IMR-90 (cell line): ENCODE measurements at regions not wholly inside any gene's neighbourhood (a gene's known extent, or its start where the extent isn't known, plus 50 kb on each side); places are given as distances from the start of the nearest gene placed in this dataset.
A peak's percentile ranks its signal among the peaks of the same experiment; 100 is the strongest.

Experiments used
- ATAC-seq: fragments of 200-7000 bp; cut with Tn5 transposase; 2 replicates; pipeline ENCODE4 v1.9.1; 2020; ENCODE audit warnings: low read depth, mild to moderate bottlenecking, moderate library complexity
- BruUV-seq: library from RNA; stranded (reverse); fragments of 400-500 nt; replicated peaks from 2 replicates; lab custom pipeline; 2021; lab: Mats Ljungman, UMichigan
- CTCF ChIA-PET: fragments of 300-600 bp; formaldehyde crosslinking; extraction: SDS; loops from one replicate; lab custom pipeline; 2021; ENCODE audit warnings: antibody characterized with exemption; lab: Yijun Ruan, JAX
- POLR2A ChIA-PET: fragments of 300-600 bp; sonication (Branson Sonifier 250); formaldehyde crosslinking; loops from one replicate; lab custom pipeline; 2022; ENCODE audit warnings: antibody characterized with exemption; ENCODE audit not compliant: unreplicated experiment; lab: Charles Lee
- DNase-seq: peaks from one replicate; pipeline ENCODE4 v3.0.0; 2013
- H2AFZ ChIP-seq: replicated peaks from 2 replicates; pipeline ENCODE3; 2013; ENCODE audit warnings: low read length, mild to moderate bottlenecking; ENCODE audit not compliant: poor library complexity
- H2AK5ac ChIP-seq: 2 replicates; pipeline ENCODE4 v1.6.1; 2013; ENCODE audit warnings: low read depth, low read length, inconsistent platforms
- H2AK9ac ChIP-seq: replicated peaks from 2 replicates; pipeline ENCODE3; 2013; ENCODE audit warnings: mild to moderate bottlenecking, low read depth, low read length, moderate library complexity; ENCODE audit not compliant: poor library complexity
- H2BK120ac ChIP-seq: 2 replicates; pipeline ENCODE4 v1.6.1; 2013; ENCODE audit warnings: low read depth, low read length, inconsistent platforms
- H2BK15ac ChIP-seq: 3 replicates; pipeline ENCODE4 v1.6.1; 2013; ENCODE audit warnings: low read depth, low read length, inconsistent platforms
- H2BK20ac ChIP-seq: 2 replicates; pipeline ENCODE4 v1.6.1; 2013; ENCODE audit warnings: low read depth, mild to moderate bottlenecking, inconsistent platforms, low read length, moderate library complexity
- H2BK5ac ChIP-seq: 2 replicates; pipeline ENCODE4 v1.6.1; 2013; ENCODE audit warnings: mild to moderate bottlenecking, low read depth, low read length, inconsistent platforms; ENCODE audit not compliant: poor library complexity, severe bottlenecking
- H3K14ac ChIP-seq: replicated peaks from 2 replicates; pipeline ENCODE4 v1.6.1; 2013; ENCODE audit warnings: low read depth, low read length, inconsistent platforms
- H3K18ac ChIP-seq: 2 replicates; pipeline ENCODE4 v1.6.1; 2013; ENCODE audit warnings: low read depth, low read length, control low read depth
- H3K23ac ChIP-seq: 2 replicates; pipeline ENCODE4 v1.6.1; 2013; ENCODE audit warnings: low read depth, low read length, inconsistent platforms
- H3K27ac ChIP-seq: 2 replicates; pipeline ENCODE4 v1.5.1; 2013; ENCODE audit warnings: mild to moderate bottlenecking, control low read depth, low read length; ENCODE audit not compliant: insufficient read depth
- H3K27me3 ChIP-seq: 2 replicates; pipeline ENCODE4 v1.6.1; 2013; ENCODE audit warnings: low read length; ENCODE audit not compliant: control insufficient read depth, insufficient read depth
- H3K36me3 ChIP-seq: 2 replicates; pipeline ENCODE4 v1.6.1; 2013; ENCODE audit warnings: low read length, mixed read lengths; ENCODE audit not compliant: control insufficient read depth, insufficient read depth
- H3K4ac ChIP-seq: 2 replicates; pipeline ENCODE4 v1.6.1; 2013; ENCODE audit warnings: low read depth, low read length, inconsistent platforms
- H3K4me1 ChIP-seq: 2 replicates; pipeline ENCODE4 v1.6.1; 2013; ENCODE audit warnings: low read length, mixed read lengths; ENCODE audit not compliant: control insufficient read depth, insufficient read depth
- H3K4me2 ChIP-seq: 2 replicates; pipeline ENCODE4 v1.6.1; 2013; ENCODE audit warnings: low read depth, mild to moderate bottlenecking, control low read depth, low read length, moderate library complexity
- H3K4me3 ChIP-seq: 2 replicates; pipeline ENCODE4 v1.5.1; 2013; ENCODE audit warnings: low read depth, mild to moderate bottlenecking, control low read depth, low read length, moderate library complexity; ENCODE audit not compliant: insufficient read depth
- H3K56ac ChIP-seq: 2 replicates; pipeline ENCODE4 v1.6.1; 2013; ENCODE audit warnings: low read length, inconsistent platforms; ENCODE audit not compliant: insufficient read depth; ENCODE audit errors: extremely low read depth
- H3K79me1 ChIP-seq, 2 experiments: 2 replicates each; pipeline ENCODE4 v1.6.1; 2013; ENCODE audit warnings: low read length in 2 of 2, inconsistent platforms in 1 of 2, low read depth in 1 of 2
- H3K9ac ChIP-seq: 2 replicates; pipeline ENCODE4 v1.6.1; 2013; ENCODE audit warnings: low read depth, low read length, control low read depth
- H3K9me1 ChIP-seq: 2 replicates; pipeline ENCODE4 v1.6.1; 2013; ENCODE audit warnings: low read length, inconsistent platforms; ENCODE audit not compliant: insufficient read depth
- H3K9me3 ChIP-seq: 2 replicates; pipeline ENCODE4 v1.6.1; 2013; ENCODE audit warnings: low read length; ENCODE audit not compliant: control insufficient read depth, insufficient read depth
- H4K20me1 ChIP-seq: 2 replicates; pipeline ENCODE4 v1.6.1; 2013; ENCODE audit warnings: low read length, inconsistent platforms; ENCODE audit not compliant: insufficient read depth
- H4K5ac ChIP-seq: 2 replicates; pipeline ENCODE4 v1.6.1; 2013; ENCODE audit warnings: mild to moderate bottlenecking, low read depth, low read length, control low read depth
- H4K8ac ChIP-seq, 2 experiments: 2 replicates each; pipeline ENCODE4 v1.6.1; 2013; ENCODE audit warnings: low read depth in 2 of 2, low read length in 2 of 2, control low read depth in 1 of 2, inconsistent platforms in 1 of 2
- H4K91ac ChIP-seq: 2 replicates; pipeline ENCODE4 v1.6.1; 2013; ENCODE audit warnings: low read depth, low read length, inconsistent platforms; ENCODE audit not compliant: insufficient read depth
- CEBPB ChIP-seq: IDR thresholded peaks from 2 replicates; pipeline ENCODE4 v1.6.1; 2012; ENCODE audit warnings: low read depth, low read length, improper control_type of control experiment
- RCOR1 ChIP-seq: IDR thresholded peaks from 2 replicates; pipeline ENCODE4 v1.6.1; 2012; ENCODE audit warnings: mild to moderate bottlenecking, low read length, improper control_type of control experiment; ENCODE audit not compliant: insufficient replicate concordance
- WGBS, 2 experiments: methylation state at CpG; one replicate each; pipeline versions ENCODE4 v1.1.5 to v1.1.7; 2013; ENCODE audit warnings: missing lambda C conversion rate in 2 of 2; ENCODE audit not compliant: insufficient read length in 1 of 2; ENCODE audit errors: extremely low coverage in 2 of 2; 5-methylcytosine and 5-hydroxymethylcytosine counted together
- dilution Hi-C: fragments of 300-500 bp; cut with HindIII; formaldehyde crosslinking; loops from one replicate; pipeline ENCODE4 v1.14.3; 2018; ENCODE audit warnings: low sequenced_read_pairs; ENCODE audit not compliant: unreplicated experiment
- in situ Hi-C: fragments of 300-500 bp; cut with MboI; formaldehyde crosslinking; loops from 3 replicates; pipeline ENCODE4 v1.14.3; 2019; ENCODE audit warnings: low sequenced_read_pairs, inconsistent platforms, mixed read lengths
- intact Hi-C: fragments of 100-400 bp; cut with micrococcal nuclease; formaldehyde crosslinking; loops from 2 replicates; pipeline ENCODE4 v1.10.0; 2022

DNA sequence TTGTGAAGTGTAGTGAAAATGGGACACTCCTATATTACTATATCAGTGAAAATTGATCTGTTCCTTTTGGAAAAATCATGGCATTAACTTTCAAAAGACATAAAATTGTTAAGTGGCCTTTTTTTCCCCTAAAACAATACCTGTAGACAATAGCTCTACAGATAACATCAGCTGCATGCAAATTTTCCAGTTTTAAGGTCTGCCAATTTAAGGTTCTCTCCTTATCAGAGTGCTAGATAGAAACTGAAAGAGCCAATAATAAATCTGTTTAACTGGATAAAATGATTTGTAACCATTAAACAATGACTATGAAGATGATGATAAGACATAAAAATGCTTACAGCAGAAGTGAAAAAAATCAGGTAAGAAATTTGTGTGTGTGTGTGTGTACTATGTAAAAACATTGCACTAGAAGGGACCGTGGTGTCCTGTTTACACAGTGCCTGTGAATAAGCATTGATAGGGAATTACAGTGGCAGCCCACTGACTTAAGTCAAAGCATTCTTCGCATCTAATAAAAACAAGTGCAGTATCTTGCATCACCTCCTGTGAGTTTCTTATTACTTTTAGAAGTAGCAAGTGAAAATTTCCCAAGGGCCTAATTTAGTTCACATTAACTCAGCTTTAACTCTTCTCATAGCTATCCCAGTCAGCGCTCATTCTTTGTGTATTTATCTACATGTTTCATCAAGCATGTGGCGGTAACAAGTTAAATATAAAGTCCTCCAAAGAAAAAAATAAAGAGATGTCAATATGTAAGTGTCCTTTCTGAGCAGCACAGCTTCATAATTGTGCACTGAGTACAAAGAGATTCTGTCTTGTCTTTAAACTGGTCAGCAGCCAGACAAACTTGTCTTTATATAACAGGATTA, 261.9 kb downstream of the ARL4A start:
- no peak overlapping the region for H2BK20ac ChIP-seq
- TF ChIP-seq CEBPB = peak; percentile 58; the same call in 1 of the 2 replicates
- no peak for TF ChIP-seq RCOR1
- H3K23ac ChIP-seq = no peak overlapping the region
- no peak overlapping the region for H2AFZ ChIP-seq
- peak; percentile 55 for DNase-seq
- H3K9me3 ChIP-seq = no peaks in the 10 kb centered on the region; the same call in 1 of the 2 replicates
- WGBS, 2 experiments = no CpG with 5 or more reads among the region's 4 CpGs
- no peak overlapping the region for H3K4ac ChIP-seq
- H3K27ac ChIP-seq = no peak overlapping the region
- H3K9ac ChIP-seq = no peak overlapping the region
- no peak overlapping the region for H2BK5ac ChIP-seq
- no peak; the same call in 1 of the 2 replicates for ATAC-seq
- no peaks in the 10 kb centered on the region for H3K36me3 ChIP-seq
- H3K4me1 ChIP-seq = peaks cover 2% of the 10 kb centered on the region; the same call in 1 of the 2 replicates
- H3K9me1 ChIP-seq = no peaks in the 10 kb centered on the region
- ChIA-PET CTCF (no interaction called here), POLR2A (no interaction called here)
- dilution Hi-C loops = no loop called here
- no peak overlapping the region for H4K91ac ChIP-seq
- H3K56ac ChIP-seq = no peak overlapping the region
- no peaks in the 10 kb centered on the region for H3K79me1 ChIP-seq
- no peak overlapping the region for H2BK120ac ChIP-seq
- no TSS peak for BruUV-seq
- no peak overlapping the region for H2BK15ac ChIP-seq
- no peak overlapping the region for H2AK9ac ChIP-seq
- H3K18ac ChIP-seq = no peak overlapping the region
- no peaks in the 10 kb centered on the region for H4K20me1 ChIP-seq
- no peak overlapping the region; the same call in 1 of the 2 replicates for H3K4me2 ChIP-seq
- intact Hi-C loops = no loop called here
- no peak overlapping the region for H4K5ac ChIP-seq
- no peaks in the 10 kb centered on the region for H3K27me3 ChIP-seq
- H3K4me3 ChIP-seq = no peak overlapping the region
- H4K8ac ChIP-seq = no peak overlapping the region
- in situ Hi-C loops = no loop called here
- H2AK5ac ChIP-seq = no peak overlapping the region
- no peak overlapping the region for H3K14ac ChIP-seq
